Neuronal stem cell (in vitro differentiated cells): ENCODE measurements at regions not wholly inside any gene's neighbourhood (a gene's known extent, or its start where the extent isn't known, plus 50 kb on each side); places are given as distances from the start of the nearest gene placed in this dataset.
"Not testable (repeated sequence)": the region's sequence is repeated elsewhere in the genome, so short reads cannot be mapped to it uniquely, and the experiment has no call there.

ENCODE experiments used
- DNase-seq: peaks from one replicate; pipeline ENCODE4 v3.0.0-alpha.2; 2013; ENCODE audit warnings: low spot score
- H2AFZ ChIP-seq: one replicate; pipeline ENCODE4 v1.6.1; 2013; ENCODE audit warnings: mild to moderate bottlenecking, low read length, inconsistent platforms
- H2AK5ac ChIP-seq: 2 replicates; pipeline ENCODE4 v1.6.1; 2013; ENCODE audit warnings: low read depth, mild to moderate bottlenecking, inconsistent platforms, low read length, moderate library complexity, mixed read lengths
- H2BK120ac ChIP-seq: 2 replicates; pipeline ENCODE4 v1.6.1; 2013; ENCODE audit warnings: low read depth, mild to moderate bottlenecking, inconsistent platforms, low read length, moderate library complexity, mixed read lengths
- H2BK12ac ChIP-seq: one replicate; pipeline ENCODE4 v1.6.1; 2013; ENCODE audit warnings: low read length, inconsistent platforms
- H2BK15ac ChIP-seq: 2 replicates; pipeline ENCODE4 v1.6.1; 2013; ENCODE audit warnings: mild to moderate bottlenecking, low read length, inconsistent platforms, mixed read lengths
- H2BK5ac ChIP-seq: one replicate; pipeline ENCODE4 v1.6.1; 2013; ENCODE audit warnings: inconsistent platforms, mild to moderate bottlenecking, low read length, moderate library complexity
- H3K14ac ChIP-seq: one replicate; pipeline ENCODE4 v1.6.1; 2013; ENCODE audit warnings: low read length, inconsistent platforms
- H3K18ac ChIP-seq: 2 replicates; pipeline ENCODE4 v1.6.1; 2013; ENCODE audit warnings: low read length, inconsistent platforms
- H3K23ac ChIP-seq: 2 replicates; pipeline ENCODE4 v1.6.1; 2013; ENCODE audit warnings: low read depth, mild to moderate bottlenecking, mixed read lengths, low read length, inconsistent platforms; ENCODE audit not compliant: poor library complexity
- H3K27ac ChIP-seq: replicated peaks from 3 replicates; pipeline ENCODE4 v1.5.1; 2013; ENCODE audit warnings: low read length, inconsistent platforms
- H3K27me3 ChIP-seq, 3 experiments: 2 replicates each; pipeline ENCODE4 v1.6.1; 2013; ENCODE audit warnings: low read length in 3 of 3, mild to moderate bottlenecking in 2 of 3, inconsistent platforms in 1 of 3, low read depth in 1 of 3, mixed read lengths in 1 of 3, moderate library complexity in 1 of 3; ENCODE audit not compliant: control insufficient read depth in 3 of 3, insufficient read depth in 3 of 3
- H3K36me3 ChIP-seq, 2 donors: replicated peaks in 1 of 2; 2 replicates each; pipeline ENCODE4 v1.6.1; 2013; ENCODE audit warnings: low read length in 2 of 2; ENCODE audit not compliant: control insufficient read depth in 2 of 2, insufficient read depth in 2 of 2
- H3K4ac ChIP-seq: 2 replicates; pipeline ENCODE4 v1.6.1; 2013; ENCODE audit warnings: inconsistent platforms, mild to moderate bottlenecking, low read length, moderate library complexity
- H3K4me1 ChIP-seq, 2 donors: 1 replicate in 1 of 2; 2 replicates in 1 of 2; pipeline ENCODE4 v1.6.1; 2013; ENCODE audit warnings: low read length in 2 of 2, low read depth in 1 of 2; ENCODE audit not compliant: control insufficient read depth in 2 of 2, insufficient read depth in 1 of 2
- H3K4me2 ChIP-seq: one replicate; pipeline ENCODE4 v1.6.1; 2013; ENCODE audit warnings: mild to moderate bottlenecking, low read length, inconsistent platforms; ENCODE audit not compliant: insufficient read depth, poor library complexity, severe bottlenecking
- H3K4me3 ChIP-seq, 2 donors: 2 replicates each; pipeline ENCODE4 v1.5.1; 2013; ENCODE audit warnings: low read length in 2 of 2, mild to moderate bottlenecking in 2 of 2, inconsistent platforms in 1 of 2, moderate library complexity in 1 of 2
- H3K79me1 ChIP-seq: one replicate; pipeline ENCODE4 v1.6.1; 2013; ENCODE audit warnings: low read depth, mild to moderate bottlenecking, inconsistent platforms, low read length, moderate library complexity
- H3K9ac ChIP-seq: one replicate; pipeline ENCODE4 v1.6.1; 2013; ENCODE audit warnings: mild to moderate bottlenecking, low read depth, low read length, inconsistent platforms; ENCODE audit not compliant: poor library complexity
- H3K9me3 ChIP-seq, 2 donors: replicated peaks in 1 of 2; 2 replicates each; pipeline versions ENCODE3 to v1.6.1; 2013; ENCODE audit warnings: low read length in 2 of 2, mild to moderate bottlenecking in 2 of 2, inconsistent platforms in 1 of 2, low read depth in 1 of 2, mixed read lengths in 1 of 2, moderate library complexity in 1 of 2; ENCODE audit not compliant: control insufficient read depth in 2 of 2, insufficient read depth in 1 of 2
- H4K8ac ChIP-seq: one replicate; pipeline ENCODE4 v1.6.1; 2013; ENCODE audit warnings: low read depth, mild to moderate bottlenecking, inconsistent platforms, low read length, moderate library complexity
- H4K91ac ChIP-seq: one replicate; pipeline ENCODE4 v1.6.1; 2013; ENCODE audit warnings: low read length, low read depth, mild to moderate bottlenecking, inconsistent platforms; ENCODE audit not compliant: poor library complexity
- WGBS, 2 donors: extraction: QIAGEN DNeasy Blood & Tissue Kit; methylation state at CpG; one replicate each; pipeline ENCODE4 v1.1.7; 2013; ENCODE audit warnings: missing lambda C conversion rate in 2 of 2, mixed read lengths in 1 of 2; ENCODE audit not compliant: insufficient read length in 2 of 2, insufficient replicate concordance in 1 of 2; ENCODE audit errors: extremely low coverage in 2 of 2; 5-methylcytosine and 5-hydroxymethylcytosine counted together

DNA sequence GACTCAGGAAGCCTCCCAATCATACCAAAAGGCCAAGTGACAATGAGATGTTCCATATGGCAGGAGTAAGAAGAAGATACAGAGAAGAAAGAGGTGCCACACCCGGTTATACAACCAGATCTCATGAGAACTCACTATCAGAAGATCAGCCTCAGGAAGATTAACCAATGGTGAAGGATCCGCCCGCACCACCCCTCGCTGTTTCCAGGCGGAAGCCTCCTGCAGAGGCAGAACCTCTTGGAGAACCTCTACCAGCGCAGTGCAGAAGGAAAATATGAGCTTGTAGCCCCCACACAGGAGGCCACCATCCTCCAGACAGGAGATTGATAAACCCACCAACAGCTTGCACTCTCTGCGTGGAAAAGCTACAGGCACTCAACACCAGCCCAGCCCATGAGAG, 245.1 kb downstream of the POTED start:
- Histone ChIP-seq H3K4me3 (no peak overlapping the region), H2AK5ac (no peak overlapping the region), H3K4ac (no peak overlapping the region), H3K9ac (no peak overlapping the region), H2BK5ac (no peak overlapping the region), H3K18ac (no peak overlapping the region), H2BK120ac (no peak overlapping the region), H3K4me2 (no peak overlapping the region), H3K36me3 (no peaks in the 10 kb centered on the region), H2AFZ (no peak overlapping the region), H3K9me3 (peaks cover 0 to 5% of the 10 kb centered on the region in 2 donors), H3K4me1 (no peaks in the 10 kb centered on the region), H3K14ac (no peak overlapping the region), H2BK15ac (no peak overlapping the region), H3K27me3 (no peaks in the 10 kb centered on the region), H3K23ac (no peak overlapping the region), H4K8ac (no peak overlapping the region), H2BK12ac (no peak overlapping the region), H3K79me1 (no peaks in the 10 kb centered on the region), H3K27ac (no peak overlapping the region), H4K91ac (no peak overlapping the region)
- no CpG with 5 or more reads among the region's 7 CpGs for WGBS, 2 donors
- DNase-seq = no peak

GRCh38 chr21:13850808-13851207, 241.2 kb downstream of the POTED start:
- H2AFZ ChIP-seq, H2BK15ac ChIP-seq, H2BK120ac ChIP-seq, H2BK12ac ChIP-seq, H2AK5ac ChIP-seq, H3K4me2 ChIP-seq, H3K9ac ChIP-seq, H3K4ac ChIP-seq, H3K27me3 ChIP-seq, H3K9me3 ChIP-seq, H4K8ac ChIP-seq, DNase-seq, H2BK5ac ChIP-seq, H3K79me1 ChIP-seq, H3K23ac ChIP-seq, H3K18ac ChIP-seq, H3K4me3 ChIP-seq, H3K27ac ChIP-seq, H4K91ac ChIP-seq, H3K36me3 ChIP-seq, H3K4me1 ChIP-seq, H3K14ac ChIP-seq: not testable (repeated sequence)
- WGBS, 2 donors = no CpG with 5 or more reads among the region's 7 CpGs

DNA sequence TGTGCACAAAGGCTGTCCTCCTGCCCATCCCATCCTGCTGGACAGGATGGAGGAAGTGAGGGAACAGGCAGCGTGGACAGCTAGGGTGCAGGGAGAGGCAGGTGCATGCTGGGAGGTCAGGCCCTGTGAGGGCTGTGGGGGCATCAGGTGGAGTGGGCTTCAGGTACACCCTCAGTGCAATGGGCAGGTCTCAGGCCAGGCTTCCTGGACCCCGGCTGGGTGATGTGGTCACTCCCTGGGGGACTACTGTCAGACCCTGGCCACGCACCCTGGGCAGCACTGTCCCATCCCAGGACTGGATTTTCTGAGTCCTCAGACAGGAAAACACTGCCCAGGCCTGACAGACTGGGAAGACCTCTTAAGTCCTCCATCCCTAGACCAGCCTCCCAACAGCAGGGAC, 239.9 kb downstream of the POTED start:
- no CpG with 5 or more reads among the region's 3 CpGs for WGBS, 2 donors
- not testable (repeated sequence) for H3K4me1 ChIP-seq, H2BK5ac ChIP-seq, H3K79me1 ChIP-seq, H3K9ac ChIP-seq, H3K4ac ChIP-seq, H3K14ac ChIP-seq, H3K4me2 ChIP-seq, H3K27ac ChIP-seq, H3K27me3 ChIP-seq, H2AFZ ChIP-seq, H3K9me3 ChIP-seq, H2BK12ac ChIP-seq, H2AK5ac ChIP-seq, H3K23ac ChIP-seq, H4K91ac ChIP-seq, H3K36me3 ChIP-seq, H2BK15ac ChIP-seq, H3K18ac ChIP-seq, H4K8ac ChIP-seq, DNase-seq, H3K4me3 ChIP-seq, H2BK120ac ChIP-seq

- not testable (repeated sequence) for H3K36me3 ChIP-seq, H3K9ac ChIP-seq, H3K27ac ChIP-seq, H3K4me2 ChIP-seq, H3K14ac ChIP-seq, H4K91ac ChIP-seq, H2BK15ac ChIP-seq, H3K9me3 ChIP-seq, DNase-seq, H3K79me1 ChIP-seq, H3K4me3 ChIP-seq, H3K4me1 ChIP-seq, H2BK12ac ChIP-seq, H2BK5ac ChIP-seq, H3K18ac ChIP-seq, H2AFZ ChIP-seq, H3K4ac ChIP-seq, H2AK5ac ChIP-seq, H3K23ac ChIP-seq, H2BK120ac ChIP-seq, H4K8ac ChIP-seq, H3K27me3 ChIP-seq
- WGBS, 2 donors = no CpG with 5 or more reads among the region's 6 CpGs
Measured at GRCh38 chr21:13846718-13847117, 237.1 kb downstream of the POTED start.
